ENCODE measurements at regions not wholly inside any gene's neighbourhood (a gene's known extent, or its start where the extent isn't known, plus 50 kb on each side); places are given as distances from the start of the nearest gene placed in this dataset.

DNA sequence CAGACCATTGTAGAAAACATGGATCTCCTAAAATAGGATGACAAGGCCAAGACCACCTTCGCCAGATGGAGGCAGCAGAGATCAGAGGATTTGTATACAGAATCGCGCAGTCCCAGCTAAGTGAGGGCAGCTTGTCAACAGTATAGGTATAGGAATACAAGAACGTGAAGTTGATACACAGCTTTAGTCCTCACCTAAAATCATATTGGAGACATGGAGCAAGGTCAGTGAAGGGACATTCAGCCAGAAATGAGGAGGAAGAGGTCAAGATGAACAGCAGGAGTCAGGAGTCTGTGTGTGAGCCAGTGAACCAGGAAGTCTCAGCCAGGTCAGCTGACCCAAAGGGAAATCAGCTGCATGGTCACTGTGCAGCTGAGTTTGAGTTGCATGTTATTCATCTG, 263.4 kb upstream of the PRKCQ start:
- no peaks in the 10 kb centered on the region for H3K36me3 ChIP-seq (ENCODE audit: control insufficient read depth in 2 of 2, extremely low read depth in 1 of 2, insufficient read depth in 2 of 2, low read length in 2 of 2)
- H2AFZ ChIP-seq (ENCODE audit: low read depth, low read length): no peak overlapping the region
- no peak overlapping the region for H3K4me3 ChIP-seq (replicated peaks in 1 of 3; ENCODE audit: insufficient read depth in 1 of 3, low read depth in 1 of 3, low read length in 3 of 3)
- DNase-seq (ENCODE audit: low read depth, low spot score) (no peak), FAIRE-seq (no peak)
- no peaks in the 10 kb centered on the region for H4K20me1 ChIP-seq (replicated peaks; ENCODE audit: control insufficient read depth, extremely low read depth, insufficient read depth, low read length)
- dilution Hi-C loops (cut with MboI; ENCODE audit: extremely low pct_ligation_motif_present, low sequenced_read_pairs) (no loop called here), intact Hi-C loops (cut with micrococcal nuclease) (no loop called here)
- no peaks in the 10 kb centered on the region for H3K27me3 ChIP-seq (ENCODE audit: control insufficient read depth in 2 of 2, insufficient read depth in 2 of 2, low read length in 2 of 2)
- no peaks in the 10 kb centered on the region for H3K79me2 ChIP-seq (ENCODE audit: control insufficient read depth, insufficient read depth, low read length)
- no peak overlapping the region for H3K9ac ChIP-seq (replicated peaks; ENCODE audit: extremely low read depth, insufficient read depth, low read length)
- TF ChIP-seq, protein P1, sequence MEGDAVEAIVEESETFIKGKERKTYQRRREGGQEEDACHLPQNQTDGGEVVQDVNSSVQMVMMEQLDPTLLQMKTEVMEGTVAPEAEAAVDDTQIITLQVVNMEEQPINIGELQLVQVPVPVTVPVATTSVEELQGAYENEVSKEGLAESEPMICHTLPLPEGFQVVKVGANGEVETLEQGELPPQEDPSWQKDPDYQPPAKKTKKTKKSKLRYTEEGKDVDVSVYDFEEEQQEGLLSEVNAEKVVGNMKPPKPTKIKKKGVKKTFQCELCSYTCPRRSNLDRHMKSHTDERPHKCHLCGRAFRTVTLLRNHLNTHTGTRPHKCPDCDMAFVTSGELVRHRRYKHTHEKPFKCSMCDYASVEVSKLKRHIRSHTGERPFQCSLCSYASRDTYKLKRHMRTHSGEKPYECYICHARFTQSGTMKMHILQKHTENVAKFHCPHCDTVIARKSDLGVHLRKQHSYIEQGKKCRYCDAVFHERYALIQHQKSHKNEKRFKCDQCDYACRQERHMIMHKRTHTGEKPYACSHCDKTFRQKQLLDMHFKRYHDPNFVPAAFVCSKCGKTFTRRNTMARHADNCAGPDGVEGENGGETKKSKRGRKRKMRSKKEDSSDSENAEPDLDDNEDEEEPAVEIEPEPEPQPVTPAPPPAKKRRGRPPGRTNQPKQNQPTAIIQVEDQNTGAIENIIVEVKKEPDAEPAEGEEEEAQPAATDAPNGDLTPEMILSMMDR (IDR thresholded peaks at IDR 0.05; ENCODE audit: extremely low read depth in 1 of 2, insufficient read depth in 1 of 2, low read depth in 1 of 2, low read length in 2 of 2): no peak
- no peak for TF ChIP-seq FOS (IDR thresholded peaks at IDR 0.05; ENCODE audit: borderline replicate concordance, insufficient read depth, low read length)
- TF ChIP-seq POLR2AphosphoS5 (IDR thresholded peaks at IDR 0.05; ENCODE audit: insufficient read depth, low read depth, low read length): no peak
- no peak for TF ChIP-seq GATA2 (IDR thresholded peaks at IDR 0.05; ENCODE audit: insufficient read depth, insufficient read length, low read depth, low read length)
- no peak for TF ChIP-seq POLR2A (IDR thresholded peaks at IDR 0.05; ENCODE audit: low read depth, low read length)
- TF ChIP-seq EZH2 (IDR thresholded peaks at IDR 0.05; ENCODE audit: borderline replicate concordance, low read depth, low read length, severe bottlenecking): no peak
- TF ChIP-seq MYC (IDR thresholded peaks at IDR 0.05; ENCODE audit: low read depth, low read length): no peak
- TF ChIP-seq JUN (IDR thresholded peaks at IDR 0.05; ENCODE audit: borderline replicate concordance, insufficient read depth, insufficient read length, low read depth): no peak
- TF ChIP-seq, protein P2, sequence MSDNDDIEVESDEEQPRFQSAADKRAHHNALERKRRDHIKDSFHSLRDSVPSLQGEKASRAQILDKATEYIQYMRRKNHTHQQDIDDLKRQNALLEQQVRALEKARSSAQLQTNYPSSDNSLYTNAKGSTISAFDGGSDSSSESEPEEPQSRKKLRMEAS (IDR thresholded peaks at IDR 0.05; ENCODE audit: insufficient read depth, insufficient read length): no peak
- CTCF ChIA-PET: interaction anchor here (0.7 kb wide), 1 partner anchor 174 kb away, joined by 3 read pairs; no protein-coding TSS in a partner anchor
- POLR2A ChIA-PET: no interaction called here
- no peaks in the 10 kb centered on the region for H3K9me1 ChIP-seq (replicated peaks; ENCODE audit: control insufficient read depth, extremely low read depth, insufficient read depth, low read length)
- no peak overlapping the region for H3K4me2 ChIP-seq (ENCODE audit: insufficient read depth, low read length)
- no peaks in the 10 kb centered on the region for H3K4me1 ChIP-seq (ENCODE audit: control insufficient read depth, extremely low read depth, insufficient read depth, low read length)
- no TSS peak for BruUV-seq (replicated peaks)
- no peak overlapping the region for H3K27ac ChIP-seq (ENCODE audit: insufficient read depth, low read depth, low read length)
- no peaks in the 10 kb centered on the region for H3K9me3 ChIP-seq (replicated peaks; ENCODE audit: control insufficient read depth, insufficient read depth, low read length)
